ENCODE measurements at regions not wholly inside any gene's neighbourhood (a gene's known extent, or its start where the extent isn't known, plus 50 kb on each side); places are given as distances from the start of the nearest gene placed in this dataset.

DNA sequence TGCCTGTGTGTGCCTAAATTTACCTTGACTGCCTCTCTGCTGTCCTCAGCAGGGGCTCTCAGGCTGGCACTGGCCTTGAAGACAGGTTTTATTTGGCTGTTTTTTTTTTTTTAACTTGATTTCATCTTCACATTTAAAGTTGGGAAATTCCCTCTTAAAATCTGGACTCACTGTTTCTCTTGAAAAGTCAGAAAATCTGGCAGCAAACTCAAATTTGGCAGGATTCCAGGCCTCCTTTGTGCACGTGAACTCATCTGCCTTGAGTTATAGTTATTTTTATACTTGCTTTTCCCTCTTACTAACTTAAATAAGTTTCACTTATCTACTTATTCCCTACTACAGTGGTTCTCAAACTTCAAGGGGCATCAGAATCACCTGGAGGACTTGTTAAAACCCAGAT lies 118.4 kb upstream of the MAP3K1 start:
- no peak overlapping the region for H3K27ac ChIP-seq
- H3K4me3 ChIP-seq, result no peak overlapping the region

GRCh38 chr5:56693220-56693579 lies 122.1 kb upstream of the MAP3K1 start:
- no peak overlapping the region for H3K4me3 ChIP-seq
- no peak overlapping the region for H3K27ac ChIP-seq

DNA sequence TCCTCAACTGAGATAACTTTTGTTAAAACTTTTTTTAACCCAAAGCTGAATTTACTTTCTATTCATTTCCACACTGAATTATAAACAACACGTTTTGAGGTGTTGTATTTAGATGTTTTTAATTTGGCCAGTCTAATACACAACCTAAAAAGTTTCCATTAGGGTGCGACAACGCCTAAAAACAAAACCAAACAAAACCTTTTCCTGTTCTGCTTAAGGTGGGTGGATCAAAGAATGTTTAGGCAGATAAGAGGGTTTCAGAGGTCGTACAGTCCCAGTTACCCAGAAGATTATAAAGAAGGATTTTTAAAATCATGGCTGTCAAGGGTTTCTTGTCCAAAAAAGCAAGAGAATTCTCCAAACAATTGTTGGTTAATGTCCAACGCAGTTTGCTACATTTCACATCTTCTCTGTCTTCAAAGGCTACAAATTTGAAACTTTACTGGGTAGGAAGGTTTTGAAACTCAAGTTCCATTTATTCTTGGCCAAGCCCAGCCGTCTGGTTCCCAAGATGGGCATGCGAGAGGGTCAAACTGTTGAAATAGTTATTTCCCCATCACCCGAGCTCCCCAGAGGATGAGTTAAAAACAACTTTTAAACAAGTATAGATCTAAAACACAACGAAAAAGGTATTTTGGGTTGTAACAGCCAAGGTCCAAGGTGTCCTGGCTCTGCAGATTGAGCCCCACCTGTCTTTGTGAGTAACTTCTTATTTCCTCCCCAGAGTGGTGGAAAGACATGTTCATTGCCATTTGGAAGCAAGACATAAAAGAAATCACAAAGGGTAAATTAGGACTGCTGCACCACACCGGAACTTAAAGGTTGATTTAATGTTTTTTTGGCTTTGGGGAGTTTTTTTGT lies 122.8 kb upstream of the MAP3K1 start:
- H3K4me3 ChIP-seq, result no peak overlapping the region
- peak overlapping the region in 2 of 21 experiments; percentile 49 to 52 for H3K27ac ChIP-seq

DNA sequence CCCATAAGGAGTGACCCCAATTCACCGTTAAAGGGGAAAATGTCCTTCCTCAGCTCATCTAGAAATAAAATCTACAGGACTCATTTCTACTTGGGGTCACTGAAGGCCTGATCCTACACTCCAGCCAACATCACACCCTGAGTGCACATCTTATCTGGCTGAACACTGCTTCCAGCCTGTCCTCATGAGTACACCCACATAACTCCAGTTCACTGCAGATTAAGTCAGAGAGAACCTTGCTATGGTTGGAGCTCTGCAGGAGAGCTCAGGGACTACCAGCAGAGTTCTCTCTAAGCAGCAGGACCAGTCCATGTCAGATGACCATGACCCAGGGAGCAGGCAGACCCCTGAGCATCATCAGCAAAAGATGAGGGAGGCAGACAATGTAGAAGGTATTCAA lies 126.9 kb upstream of the MAP3K1 start:
- Histone ChIP-seq H3K27ac (peak overlapping the region in 4 of 21 experiments; percentile 16 to 74 (median 47)), H3K4me3 (no peak overlapping the region)

- peak overlapping the region in 7 of 21 experiments; percentile 4 to 74 (median 60) for H3K27ac ChIP-seq
Observed at GRCh38 chr5:56686337-56687195, 128.8 kb upstream of the MAP3K1 start.

GRCh38 chr5:56685503-56686217 lies 129.7 kb upstream of the MAP3K1 start:
- Histone ChIP-seq H3K4me3 (no peak overlapping the region), H3K27ac (peak overlapping the region in 3 of 21 experiments; percentile 14 to 64 (median 57))

More at GRCh38 chr5:56686337-56687195, 128.8 kb upstream of the MAP3K1 start:
- no peak overlapping the region for H3K4me3 ChIP-seq

GRCh38 chr5:56684159-56684558 lies 131.2 kb upstream of the MAP3K1 start:
- H3K4me3 ChIP-seq, result no peak overlapping the region

DNA sequence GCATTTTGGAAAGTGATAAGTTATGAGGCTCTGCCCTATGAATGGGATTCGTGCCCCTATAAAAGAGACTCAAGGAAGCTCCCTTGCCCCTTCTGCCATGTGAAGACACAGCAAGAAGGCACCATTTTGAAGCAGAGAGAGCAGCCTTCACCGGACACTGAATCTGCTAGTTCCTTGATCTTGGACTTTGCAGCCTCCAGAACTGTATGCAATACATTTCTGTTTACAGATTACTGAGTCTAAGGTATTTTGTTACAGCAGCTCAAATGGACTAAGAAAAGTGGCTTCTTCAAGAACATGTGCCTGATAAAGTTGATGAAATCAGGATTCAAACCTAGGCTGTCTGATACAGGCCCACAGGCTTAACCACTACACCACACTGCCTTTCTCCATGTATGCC lies 131.6 kb upstream of the MAP3K1 start:
- no peak overlapping the region for H3K27ac ChIP-seq

More at GRCh38 chr5:56684159-56684558, 131.2 kb upstream of the MAP3K1 start:
- H3K27ac ChIP-seq, result no peak overlapping the region

GRCh38 chr5:56683281-56683680 lies 132.1 kb upstream of the MAP3K1 start:
- H3K4me3 ChIP-seq, result no peak overlapping the region

More for the DNA sequence above, 131.6 kb upstream of the MAP3K1 start:
- no peak overlapping the region for H3K4me3 ChIP-seq

GRCh38 chr5:56681346-56681745 lies 134.0 kb upstream of the MAP3K1 start:
- Histone ChIP-seq H3K27ac (peak overlapping the region in 2 of 21 experiments; percentile 17 to 42), H3K4me3 (no peak overlapping the region)

More at GRCh38 chr5:56683281-56683680, 132.1 kb upstream of the MAP3K1 start:
- no peak overlapping the region for H3K27ac ChIP-seq

DNA sequence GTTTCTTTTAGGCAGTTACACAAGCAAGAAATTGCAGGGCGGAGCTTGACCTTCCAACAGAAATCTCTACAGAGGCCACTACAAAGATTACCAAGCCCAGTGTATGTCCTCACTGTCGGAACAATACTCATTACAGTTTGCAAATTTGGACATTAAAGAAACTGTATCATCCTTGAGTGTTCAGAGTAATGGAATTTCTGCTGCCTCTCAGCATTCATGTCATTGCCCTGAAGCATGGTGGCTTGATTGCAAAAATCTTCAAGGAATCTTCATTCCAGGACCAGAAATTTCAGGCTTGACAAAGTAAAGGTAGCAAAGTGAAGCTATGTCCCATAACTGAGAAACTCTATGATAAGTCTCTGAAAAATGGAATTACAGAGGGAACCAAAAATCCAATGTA lies 134.6 kb upstream of the MAP3K1 start:
- Histone ChIP-seq H3K27ac (no peak overlapping the region), H3K4me3 (no peak overlapping the region)

DNA sequence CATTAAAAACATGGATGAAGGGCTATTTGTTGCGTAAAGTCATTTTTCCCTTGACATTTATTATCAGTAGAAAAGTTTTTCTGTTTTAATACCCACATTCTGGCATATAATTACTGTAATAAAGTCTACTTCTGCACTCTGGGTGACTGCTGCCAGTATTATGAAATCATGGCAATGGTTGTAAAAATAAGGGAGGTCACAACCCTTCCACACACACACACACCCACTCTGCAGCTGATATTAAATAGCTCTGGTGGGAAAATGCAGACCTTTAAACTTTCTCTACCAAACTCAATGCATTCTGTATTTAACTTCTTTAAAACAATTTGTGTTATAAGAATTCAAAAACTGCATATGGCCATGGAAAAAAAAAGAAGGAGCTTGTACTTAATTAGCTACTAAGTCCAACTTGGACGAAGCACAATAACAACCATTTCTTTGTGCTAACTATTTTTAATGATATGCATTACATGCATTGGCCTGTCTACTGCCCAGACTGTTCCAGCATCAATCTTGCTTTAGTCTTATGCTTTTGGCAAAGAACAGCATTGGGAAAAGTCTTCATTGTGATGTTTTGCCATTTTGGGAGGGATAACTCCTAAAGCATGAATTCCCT lies 137.6 kb upstream of the MAP3K1 start:
- no peak overlapping the region for H3K4me3 ChIP-seq
- peak overlapping the region in 3 of 21 experiments; percentile 16 to 64 (median 50) for H3K27ac ChIP-seq

- H3K4me3 ChIP-seq, result no peak overlapping the region
- peak overlapping the region in 4 of 21 experiments; percentile 0 to 38 (median 20) for H3K27ac ChIP-seq
Observed at GRCh38 chr5:56676091-56676768, 139.1 kb upstream of the MAP3K1 start.

DNA sequence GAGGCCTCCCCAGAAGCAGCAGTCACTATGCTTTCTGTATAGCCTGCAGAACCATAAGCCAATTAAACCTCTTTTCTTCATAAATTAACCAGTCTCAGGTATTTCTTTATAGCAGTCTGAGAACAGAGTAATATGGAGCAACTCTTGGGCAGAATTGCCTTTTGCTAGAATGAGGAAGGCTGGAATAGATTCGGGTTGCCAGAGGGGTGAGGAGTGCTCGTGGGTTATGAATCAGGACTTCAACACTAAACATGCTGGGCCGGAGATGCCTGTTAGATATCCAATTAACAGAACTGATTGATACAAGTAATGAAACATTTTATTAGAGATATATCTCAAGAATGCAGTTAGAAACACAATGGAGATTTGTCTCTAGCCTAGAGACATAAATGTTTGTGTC lies 140.9 kb upstream of the MAP3K1 start:
- H3K27ac ChIP-seq, result no peak overlapping the region
- H3K4me3 ChIP-seq, result no peak overlapping the region

- H3K4me3 ChIP-seq, result no peak overlapping the region
- H3K27ac ChIP-seq, result peak overlapping the region in 2 of 21 experiments; percentile 29 to 56
Observed at GRCh38 chr5:56673171-56673570, 142.2 kb upstream of the MAP3K1 start.

DNA sequence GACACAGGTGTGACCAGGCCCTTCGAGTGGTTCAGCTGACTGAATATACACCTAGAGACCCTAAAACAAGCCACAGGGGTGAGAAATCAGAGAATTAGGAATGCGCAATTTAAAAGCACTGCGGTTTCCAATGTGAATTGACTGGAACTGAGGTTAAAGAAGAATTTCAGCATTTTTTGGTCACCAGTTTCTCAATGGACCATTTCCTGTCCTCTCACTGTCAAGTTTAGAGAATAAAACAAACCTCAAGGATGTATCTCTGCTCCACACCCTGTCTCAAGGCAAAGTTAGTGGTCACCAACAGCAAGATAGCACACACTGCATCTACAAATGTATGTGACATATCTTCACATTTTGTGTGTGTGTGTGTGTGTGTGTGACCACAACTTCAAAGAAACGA lies 143.8 kb upstream of the MAP3K1 start:
- Histone ChIP-seq H3K27ac (peak overlapping the region in 6 of 21 experiments; percentile 3 to 82 (median 64)), H3K4me3 (no peak overlapping the region)

DNA sequence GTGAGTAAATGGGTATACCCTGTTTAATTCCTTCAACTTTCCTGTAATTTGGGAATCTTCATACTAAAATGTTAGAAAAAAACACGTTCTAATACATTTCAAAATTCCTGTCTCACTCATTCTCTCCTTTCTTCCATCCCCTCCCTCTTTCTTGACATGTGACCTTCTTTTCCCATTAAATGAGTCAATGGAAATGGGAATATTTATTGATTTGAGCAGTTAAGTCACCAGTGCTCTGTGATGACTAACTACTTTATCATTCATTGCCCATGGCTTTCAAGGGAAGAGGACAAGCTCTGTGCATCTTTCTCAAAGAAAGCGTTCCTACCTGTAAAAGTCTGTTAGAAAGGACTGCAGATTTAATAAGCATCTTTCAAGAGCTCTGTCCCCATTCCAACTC lies 144.4 kb upstream of the MAP3K1 start:
- Histone ChIP-seq H3K27ac (peak overlapping the region in 17 of 21 experiments; percentile 1 to 82 (median 66)), H3K4me3 (no peak overlapping the region)

GRCh38 chr5:56669534-56670483 lies 145.5 kb upstream of the MAP3K1 start:
- Histone ChIP-seq H3K27ac (peak overlapping the region in 20 of 21 experiments; percentile 1 to 82 (median 61)), H3K4me3 (no peak overlapping the region)

Data from skin epidermis (tissue), 12 donors.